Loucy (cell line): ENCODE measurements at regions not wholly inside any gene's neighbourhood (a gene's known extent, or its start where the extent isn't known, plus 50 kb on each side); places are given as distances from the start of the nearest gene placed in this dataset.

Experiments used
- H2AFZ ChIP-seq: fragments of 200-600 bp; sonication (generic); 2 replicates; pipeline ENCODE4 v1.6.0; 2016; ENCODE audit warnings: antibody characterized with exemption, mild to moderate bottlenecking, low read length, moderate library complexity
- H3F3A ChIP-seq: fragments of 200-600 bp; 2 replicates; pipeline ENCODE4 v1.6.0; 2016; ENCODE audit warnings: antibody characterized with exemption, low read depth, mild to moderate bottlenecking
- H3K27me3 ChIP-seq: fragments of 200-600 bp; sonication (generic); 2 replicates; pipeline ENCODE4 v1.6.1; 2014; ENCODE audit warnings: low read length, mild to moderate bottlenecking; ENCODE audit not compliant: insufficient read depth, poor library complexity, severe bottlenecking
- H3K36me3 ChIP-seq: fragments of 200-600 bp; sonication (generic); 2 replicates; pipeline ENCODE4 v1.6.1; 2016; ENCODE audit warnings: low read length; ENCODE audit not compliant: insufficient read depth
- H3K4me1 ChIP-seq: fragments of 200-600 bp; sonication (generic); 2 replicates; pipeline ENCODE4 v1.5.1; 2014; ENCODE audit warnings: low read length, mild to moderate bottlenecking; ENCODE audit not compliant: insufficient read depth, poor library complexity, severe bottlenecking
- H3K4me2 ChIP-seq: fragments of 200-600 bp; sonication (generic); 2 replicates; pipeline ENCODE4 v1.6.0; 2014; ENCODE audit warnings: antibody characterized with exemption, low read length, low read depth, mild to moderate bottlenecking; ENCODE audit not compliant: poor library complexity, severe bottlenecking
- H3K4me3 ChIP-seq: fragments of 200-600 bp; sonication (generic); 2 replicates; pipeline ENCODE4 v1.5.1; 2014; ENCODE audit warnings: low read length, mild to moderate bottlenecking, mixed read lengths; ENCODE audit not compliant: poor library complexity, severe bottlenecking
- H3K79me2 ChIP-seq: fragments of 200-600 bp; sonication (generic); 2 replicates; pipeline ENCODE4 v1.6.1; 2014; ENCODE audit warnings: low read length; ENCODE audit not compliant: insufficient read depth
- H3K9ac ChIP-seq: fragments of 200-600 bp; sonication (generic); 2 replicates; pipeline ENCODE4 v1.6.0; 2014; ENCODE audit warnings: mild to moderate bottlenecking, low read depth, low read length, moderate library complexity; ENCODE audit not compliant: poor library complexity, severe bottlenecking
- H3K9me2 ChIP-seq: fragments of 200-600 bp; sonication (generic); replicated peaks from 2 replicates; pipeline ENCODE4 v1.6.1; 2016; ENCODE audit warnings: low read depth, low read length, mixed read lengths
- H3K9me3 ChIP-seq: fragments of 200-600 bp; sonication (generic); 2 replicates; pipeline ENCODE4 v1.6.1; 2014; ENCODE audit warnings: mild to moderate bottlenecking, antibody characterized with exemption, low read length, low read depth; ENCODE audit not compliant: insufficient read depth
- H4K20me1 ChIP-seq: fragments of 200-600 bp; sonication (generic); 2 replicates; pipeline ENCODE4 v1.6.0; 2014; ENCODE audit warnings: antibody characterized with exemption, low read length, mild to moderate bottlenecking; ENCODE audit not compliant: insufficient read depth, poor library complexity, severe bottlenecking
- CTCF ChIP-seq: fragments of 200-600 bp; sonication (generic); conservative IDR thresholded peaks from 2 replicates; pipeline ENCODE4 v1.5.1; 2014; ENCODE audit warnings: mild to moderate bottlenecking, antibody characterized with exemption, low read length
- EZH2phosphoT487 ChIP-seq: fragments of 200-600 bp; IDR thresholded peaks from 2 replicates; pipeline ENCODE4 v1.6.1; 2018; ENCODE audit warnings: antibody characterized with exemption, mild to moderate bottlenecking, moderate library complexity, borderline replicate concordance

- H3K79me2 ChIP-seq, result no peaks in the 10 kb centered on the region
- no peaks in the 10 kb centered on the region for H3K27me3 ChIP-seq
- H3K4me3 ChIP-seq, result peak overlapping the region; percentile 76
- TF ChIP-seq CTCF (no peak), EZH2phosphoT487 (no peak)
- peak overlapping the region; percentile 7 for H3K9ac ChIP-seq
- no peak overlapping the region for H2AFZ ChIP-seq
- H3K9me3 ChIP-seq, result no peaks in the 10 kb centered on the region
- no peaks in the 10 kb centered on the region for H3K36me3 ChIP-seq
- H3K9me2 ChIP-seq, result no peaks in the 10 kb centered on the region
- no peaks in the 10 kb centered on the region for H3F3A ChIP-seq
- H3K4me2 ChIP-seq, result no peak overlapping the region
- peaks cover 12% of the 10 kb centered on the region for H3K4me1 ChIP-seq
- H4K20me1 ChIP-seq, result no peaks in the 10 kb centered on the region
Measured at GRCh38 chr2:177149155-177149503, 63.5 kb upstream of the HNRNPA3 start.

- Histone ChIP-seq H3K4me2 (peak overlapping the region; percentile 17), H3K79me2 (no peaks in the 10 kb centered on the region), H3K36me3 (no peaks in the 10 kb centered on the region), H3K4me1 (peaks cover 4% of the 10 kb centered on the region), H3F3A (no peaks in the 10 kb centered on the region), H3K27me3 (no peaks in the 10 kb centered on the region), H4K20me1 (no peaks in the 10 kb centered on the region), H3K4me3 (no peak overlapping the region), H3K9me3 (no peaks in the 10 kb centered on the region), H2AFZ (no peak overlapping the region), H3K9ac (no peak overlapping the region), H3K9me2 (no peaks in the 10 kb centered on the region)
- TF ChIP-seq CTCF, result no peak
- no peak for TF ChIP-seq EZH2phosphoT487
Measured at GRCh38 chr2:177153805-177154204, 58.8 kb upstream of the HNRNPA3 start.

GRCh38 chr2:177154809-177155208 lies 57.8 kb upstream of the HNRNPA3 start:
- Histone ChIP-seq H3K4me2 (no peak overlapping the region), H3K9me2 (no peaks in the 10 kb centered on the region), H3K27me3 (no peaks in the 10 kb centered on the region), H2AFZ (no peak overlapping the region), H3K4me3 (no peak overlapping the region), H3F3A (no peaks in the 10 kb centered on the region), H4K20me1 (no peaks in the 10 kb centered on the region), H3K79me2 (no peaks in the 10 kb centered on the region), H3K4me1 (peaks cover 4% of the 10 kb centered on the region), H3K9ac (no peak overlapping the region), H3K9me3 (no peaks in the 10 kb centered on the region), H3K36me3 (no peaks in the 10 kb centered on the region)
- TF ChIP-seq EZH2phosphoT487, result no peak
- no peak for TF ChIP-seq CTCF
